Bronchial epithelial cell (primary cell): ENCODE measurements at regions not wholly inside any gene's neighbourhood (a gene's known extent, or its start where the extent isn't known, plus 50 kb on each side); places are given as distances from the start of the nearest gene placed in this dataset.

Source experiments
- DNase-seq: peaks from one replicate; pipeline ENCODE4 v3.0.0-alpha.2; 2010; ENCODE audit warnings: low read depth
- FAIRE-seq: peaks from 2 replicates; lab custom pipeline; 2011; peaks lifted over from hg19 to GRCh38; lab: Jason Lieb, UNC
- H3K27me3 ChIP-seq: 2 replicates; pipeline ENCODE4 v1.5.1; 2011; ENCODE audit warnings: low read length; ENCODE audit not compliant: control insufficient read depth, insufficient read depth
- H3K36me3 ChIP-seq: 2 replicates; pipeline ENCODE4 v1.5.1; 2011; ENCODE audit warnings: low read length; ENCODE audit not compliant: control insufficient read depth, insufficient read depth
- H3K4me3 ChIP-seq: 2 replicates; pipeline ENCODE4 v1.5.1; 2011; ENCODE audit warnings: mild to moderate bottlenecking, low read depth, low read length, control low read depth
- TF ChIP-seq, protein P1 (sequence below): IDR thresholded peaks from 2 replicates; pipeline ENCODE4 v1.5.1; 2011; ENCODE audit warnings: mild to moderate bottlenecking, moderate library complexity, low read length, control low read depth, inconsistent platforms; ENCODE audit not compliant: insufficient read depth, severe bottlenecking

DNA sequence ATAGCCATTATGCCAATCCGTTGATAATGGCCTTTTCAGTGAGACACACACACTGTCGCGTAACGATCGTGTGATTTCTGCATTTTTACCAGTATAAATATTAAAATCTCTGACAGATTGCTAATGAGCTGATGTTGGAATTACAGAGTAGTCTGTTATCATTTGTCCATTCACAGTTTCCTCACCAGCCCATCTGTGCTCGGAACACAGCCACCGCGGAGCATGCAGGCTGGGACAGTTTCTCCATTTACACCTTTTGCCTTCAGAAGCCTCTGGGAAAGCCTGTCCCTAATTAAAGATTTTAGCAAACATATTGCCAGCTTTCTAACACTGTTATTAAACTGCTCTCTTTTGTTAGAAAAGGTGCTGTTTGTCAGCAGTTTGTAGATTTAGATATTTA is 82.2 kb upstream of the BARHL2 start:
- DNase-seq (no peak), FAIRE-seq (no peak)
- H3K4me3 ChIP-seq, result no peak overlapping the region
- no peaks in the 10 kb centered on the region for H3K36me3 ChIP-seq
- TF ChIP-seq, protein P1, sequence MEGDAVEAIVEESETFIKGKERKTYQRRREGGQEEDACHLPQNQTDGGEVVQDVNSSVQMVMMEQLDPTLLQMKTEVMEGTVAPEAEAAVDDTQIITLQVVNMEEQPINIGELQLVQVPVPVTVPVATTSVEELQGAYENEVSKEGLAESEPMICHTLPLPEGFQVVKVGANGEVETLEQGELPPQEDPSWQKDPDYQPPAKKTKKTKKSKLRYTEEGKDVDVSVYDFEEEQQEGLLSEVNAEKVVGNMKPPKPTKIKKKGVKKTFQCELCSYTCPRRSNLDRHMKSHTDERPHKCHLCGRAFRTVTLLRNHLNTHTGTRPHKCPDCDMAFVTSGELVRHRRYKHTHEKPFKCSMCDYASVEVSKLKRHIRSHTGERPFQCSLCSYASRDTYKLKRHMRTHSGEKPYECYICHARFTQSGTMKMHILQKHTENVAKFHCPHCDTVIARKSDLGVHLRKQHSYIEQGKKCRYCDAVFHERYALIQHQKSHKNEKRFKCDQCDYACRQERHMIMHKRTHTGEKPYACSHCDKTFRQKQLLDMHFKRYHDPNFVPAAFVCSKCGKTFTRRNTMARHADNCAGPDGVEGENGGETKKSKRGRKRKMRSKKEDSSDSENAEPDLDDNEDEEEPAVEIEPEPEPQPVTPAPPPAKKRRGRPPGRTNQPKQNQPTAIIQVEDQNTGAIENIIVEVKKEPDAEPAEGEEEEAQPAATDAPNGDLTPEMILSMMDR, result no peak
- H3K27me3 ChIP-seq, result peaks cover 2% of the 10 kb centered on the region

DNA sequence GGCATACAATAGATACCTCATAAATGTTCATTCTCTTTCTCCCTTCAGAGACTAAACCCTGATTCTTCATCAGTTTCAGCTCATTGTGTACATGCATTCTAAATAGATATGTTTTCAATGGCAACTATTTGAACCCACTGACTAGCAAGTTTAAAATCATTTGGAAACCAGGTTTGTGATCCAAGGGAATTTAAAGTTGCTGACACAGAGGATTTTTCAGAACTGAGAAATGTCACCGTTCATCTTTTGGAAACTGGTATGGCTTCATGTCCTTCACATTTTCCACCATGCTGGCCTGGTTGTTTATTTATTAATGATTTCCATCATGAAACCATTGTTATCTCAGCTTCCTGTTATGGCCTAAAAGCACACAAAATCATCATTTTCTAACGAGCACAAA is 81.8 kb upstream of the BARHL2 start:
- no peak for FAIRE-seq
- Histone ChIP-seq H3K4me3 (no peak overlapping the region), H3K27me3 (peaks cover 2% of the 10 kb centered on the region), H3K36me3 (no peaks in the 10 kb centered on the region)
- DNase-seq, result no peak
- TF ChIP-seq, protein P1, result no peak

DNA sequence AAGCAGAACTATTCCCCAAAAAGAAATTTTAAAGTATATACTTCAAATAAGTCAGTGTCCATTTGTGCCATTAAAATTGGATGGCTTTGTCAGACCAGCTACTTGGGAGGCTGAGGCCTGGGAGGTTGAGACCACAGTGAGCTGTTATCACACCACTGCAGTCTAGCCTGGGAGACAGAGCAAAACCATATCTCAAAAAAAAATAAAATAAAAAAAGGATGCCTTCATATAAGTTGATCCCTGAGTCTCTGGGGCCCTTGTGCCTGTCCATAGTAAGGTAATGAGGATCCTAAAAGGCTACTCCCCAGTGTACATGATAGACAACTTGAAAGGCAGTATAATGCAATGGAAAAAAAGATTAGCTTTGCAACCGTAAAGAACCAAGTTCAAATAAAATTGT is 81.2 kb upstream of the BARHL2 start:
- TF ChIP-seq, protein P1, result no peak
- FAIRE-seq (no peak), DNase-seq (no peak)
- Histone ChIP-seq H3K4me3 (no peak overlapping the region), H3K36me3 (no peaks in the 10 kb centered on the region), H3K27me3 (peaks cover 2% of the 10 kb centered on the region)

DNA sequence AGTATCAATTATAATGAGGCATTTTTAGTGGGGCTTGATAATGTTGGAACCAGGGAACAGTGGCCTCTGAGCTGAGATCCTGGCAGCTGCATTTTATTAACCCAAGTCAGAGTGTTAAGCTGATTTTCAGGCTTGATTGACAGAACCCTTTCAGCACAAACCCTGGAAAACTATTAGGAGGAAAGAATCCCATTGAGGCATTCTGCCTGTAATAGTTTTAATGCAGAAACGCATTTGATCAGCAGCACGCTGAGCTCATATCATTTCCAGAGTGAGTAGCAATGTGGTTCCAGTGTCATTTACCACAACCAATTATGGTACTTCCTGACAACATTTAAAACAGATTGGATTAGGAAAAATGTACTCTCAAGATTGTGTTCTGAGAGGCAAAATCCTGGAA is 78.3 kb upstream of the BARHL2 start:
- TF ChIP-seq, protein P1, result no peak
- H3K4me3 ChIP-seq, result no peak overlapping the region
- no peaks in the 10 kb centered on the region for H3K36me3 ChIP-seq
- peaks cover 2% of the 10 kb centered on the region for H3K27me3 ChIP-seq
- FAIRE-seq (no peak), DNase-seq (no peak)

DNA sequence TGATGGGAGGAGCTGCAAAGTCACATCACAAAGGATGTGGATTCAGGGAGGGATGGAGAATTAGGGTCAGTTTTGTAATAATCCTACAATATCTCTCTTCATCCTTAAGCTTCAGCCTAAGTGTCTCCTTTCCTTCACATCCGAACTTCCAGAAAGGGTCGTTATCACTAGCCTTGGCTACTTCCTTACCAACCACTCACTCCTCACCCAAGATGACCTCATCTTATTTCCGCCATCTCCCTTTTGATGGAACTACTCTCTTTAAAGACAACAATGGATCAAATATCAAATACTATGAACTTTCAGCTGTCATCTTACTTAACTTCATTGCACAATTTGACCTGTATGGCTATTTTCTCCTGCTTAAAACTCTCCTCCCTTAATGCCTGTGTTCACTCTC is 69.6 kb upstream of the BARHL2 start:
- DNase-seq, result no peak
- H3K36me3 ChIP-seq, result no peaks in the 10 kb centered on the region
- no peaks in the 10 kb centered on the region for H3K27me3 ChIP-seq
- no peak overlapping the region for H3K4me3 ChIP-seq
- TF ChIP-seq, protein P1, result no peak
- FAIRE-seq, result no peak

DNA sequence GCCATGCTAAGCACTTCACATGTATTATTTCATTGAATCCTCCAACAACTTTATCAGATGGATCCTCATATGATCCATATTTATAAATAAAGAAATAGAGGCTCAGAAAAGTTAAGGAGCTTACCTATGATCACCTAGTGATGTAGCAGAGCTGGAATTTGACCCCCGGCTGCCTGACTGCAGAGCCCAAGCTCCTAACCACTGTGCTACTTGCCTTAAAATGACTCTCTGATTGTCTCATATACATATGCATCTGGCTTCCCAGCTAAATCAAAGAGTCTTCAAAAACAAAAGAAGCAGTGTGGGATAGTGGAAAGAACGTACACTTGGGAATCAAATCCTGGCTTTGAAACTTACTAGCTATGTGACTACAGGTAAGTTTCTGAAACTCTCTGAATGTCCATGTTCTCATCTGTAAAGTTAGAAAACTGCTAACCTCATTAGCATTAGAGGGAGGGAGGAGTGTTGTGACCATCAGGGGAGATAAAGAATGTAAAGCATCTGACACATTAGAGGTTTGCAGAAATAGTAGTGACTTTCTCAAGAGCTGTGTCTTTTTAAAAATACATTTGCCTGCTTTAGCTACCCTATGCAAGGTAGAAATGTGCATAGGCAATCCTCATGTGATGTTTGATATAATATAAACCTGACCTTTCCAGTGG is 67.2 kb upstream of the BARHL2 start:
- TF ChIP-seq, protein P1, result no peak
- FAIRE-seq (no peak), DNase-seq (no peak)

More for the DNA sequence above, 67.2 kb upstream of the BARHL2 start:
- no peak overlapping the region for H3K4me3 ChIP-seq
- no peaks in the 10 kb centered on the region for H3K36me3 ChIP-seq
- H3K27me3 ChIP-seq, result no peaks in the 10 kb centered on the region
